Fibroblast of skin of right quadriceps (primary cell): ENCODE measurements at regions not wholly inside any gene's neighbourhood (a gene's known extent, or its start where the extent isn't known, plus 50 kb on each side); places are given as distances from the start of the nearest gene placed in this dataset.
"Not testable (repeated sequence)": the region's sequence is repeated elsewhere in the genome, so short reads cannot be mapped to it uniquely, and the experiment has no call there.

Experiments
- DNase-seq: peaks from one replicate; pipeline ENCODE4 v3.0.0-alpha.2; 2013

DNA sequence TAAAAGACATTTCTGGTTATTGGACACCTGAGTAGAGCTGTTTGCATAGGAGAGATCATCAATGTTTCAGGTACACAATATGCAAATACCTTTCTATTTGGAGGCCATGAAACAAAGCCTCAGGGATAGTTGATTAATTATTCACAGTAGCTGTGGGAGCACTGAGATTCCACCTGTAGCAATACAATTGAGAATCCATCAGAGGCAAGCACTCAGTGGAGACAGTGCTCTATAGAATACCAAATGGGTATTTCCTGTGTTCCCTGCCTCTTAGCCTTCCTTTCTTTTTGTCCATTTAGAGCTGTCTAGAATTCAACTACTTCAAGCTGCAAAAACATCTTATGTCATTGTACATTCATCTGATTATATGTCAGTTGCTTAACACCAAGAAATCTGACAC lies 1754.0 kb upstream of the ACO1 start:
- DNase-seq = no peak

DNA sequence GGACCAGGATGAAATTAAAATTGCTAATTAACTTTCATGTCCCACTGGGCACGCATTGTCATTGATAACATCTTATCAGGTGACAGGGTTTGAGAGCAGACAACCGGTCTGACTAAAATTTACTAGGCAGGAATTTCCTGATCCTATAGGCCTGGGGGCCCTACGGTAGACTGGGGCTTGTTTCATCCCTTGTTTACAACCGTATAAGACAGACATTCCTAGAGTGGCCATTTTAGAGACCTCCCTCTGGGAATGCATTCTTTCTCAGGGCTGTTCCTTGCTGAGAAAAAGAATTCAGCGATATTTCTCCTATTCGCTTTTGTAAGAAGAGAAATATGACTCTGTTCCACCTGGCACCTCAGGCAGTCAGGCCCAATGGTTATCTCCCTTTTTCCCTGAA lies 1737.8 kb upstream of the ACO1 start:
- DNase-seq = not testable (repeated sequence)

DNA sequence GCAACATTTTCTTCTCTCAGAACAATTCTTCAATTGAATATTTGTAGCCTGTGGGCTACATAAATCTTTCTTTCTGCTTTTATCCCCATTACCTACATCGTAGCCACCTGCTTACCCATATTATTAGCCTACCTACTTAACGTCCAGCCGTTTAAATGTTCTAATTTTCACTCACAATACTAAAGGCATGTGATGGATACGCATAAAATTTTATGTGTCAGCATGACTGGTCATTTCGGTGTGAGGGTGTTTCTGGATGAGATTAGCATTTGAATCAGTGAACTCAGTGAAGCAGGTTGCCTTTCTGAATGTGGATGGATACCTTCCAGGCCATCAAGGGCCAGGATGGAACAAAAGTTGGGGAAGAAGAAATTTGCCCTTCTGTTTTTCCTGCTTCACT lies 1722.5 kb upstream of the ACO1 start:
- DNase-seq = no peak

DNA sequence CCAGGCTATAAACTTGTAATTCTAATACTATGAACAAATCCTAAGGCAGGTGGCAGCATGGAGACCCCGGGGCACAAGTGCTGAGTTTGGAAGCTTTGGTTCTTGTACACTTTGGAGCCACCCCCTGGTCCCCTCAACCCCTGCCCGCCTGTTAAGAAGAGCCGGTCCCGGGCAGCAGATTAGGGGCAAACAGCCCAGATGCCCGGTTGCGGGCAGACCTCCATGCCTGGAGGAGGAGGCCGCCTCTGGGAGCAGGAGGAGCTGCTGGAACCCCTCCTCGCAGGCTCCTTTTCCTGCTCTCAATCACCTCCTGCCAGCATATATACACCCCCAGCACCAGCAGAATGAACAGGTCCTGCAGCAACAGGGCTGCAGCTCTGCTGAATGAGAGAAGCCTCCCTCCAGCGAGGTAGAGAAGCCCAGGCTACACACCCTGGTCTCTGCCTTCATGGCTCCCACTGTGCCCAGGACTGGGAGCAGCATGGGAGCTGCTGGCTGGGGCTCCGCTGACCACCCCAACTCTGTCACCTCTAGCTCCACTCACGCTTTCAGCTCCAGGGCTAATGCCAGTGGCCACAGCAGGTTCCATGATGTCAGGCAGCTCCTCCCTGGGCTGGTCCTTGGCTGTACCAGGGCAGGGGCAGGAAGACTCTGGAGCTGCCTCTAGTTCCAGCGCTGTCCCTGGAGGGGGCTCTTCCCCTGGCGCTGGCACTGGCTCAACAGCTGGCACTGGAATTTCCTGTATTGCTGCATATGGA lies 1713.5 kb upstream of the ACO1 start:
- DNase-seq = no peak

DNA sequence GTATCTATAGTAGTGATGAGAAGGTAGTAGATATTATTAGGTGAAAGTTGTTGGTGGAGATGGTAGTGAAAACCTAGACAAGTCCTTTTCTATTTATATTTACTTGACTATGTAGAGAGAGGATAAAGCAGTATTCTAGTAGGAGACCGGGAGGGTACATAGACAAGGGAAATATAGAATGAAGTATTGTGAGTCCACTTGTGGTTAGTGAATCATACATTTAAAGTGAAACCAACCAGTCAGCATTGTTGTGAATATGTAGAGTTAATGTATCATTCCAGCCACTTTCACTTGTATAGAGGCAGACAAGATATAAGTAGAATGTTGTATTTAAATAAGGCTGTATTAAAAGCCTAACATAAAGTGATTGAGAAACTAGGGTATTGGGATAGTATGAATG lies 1711.3 kb upstream of the ACO1 start:
- DNase-seq = no peak

DNA sequence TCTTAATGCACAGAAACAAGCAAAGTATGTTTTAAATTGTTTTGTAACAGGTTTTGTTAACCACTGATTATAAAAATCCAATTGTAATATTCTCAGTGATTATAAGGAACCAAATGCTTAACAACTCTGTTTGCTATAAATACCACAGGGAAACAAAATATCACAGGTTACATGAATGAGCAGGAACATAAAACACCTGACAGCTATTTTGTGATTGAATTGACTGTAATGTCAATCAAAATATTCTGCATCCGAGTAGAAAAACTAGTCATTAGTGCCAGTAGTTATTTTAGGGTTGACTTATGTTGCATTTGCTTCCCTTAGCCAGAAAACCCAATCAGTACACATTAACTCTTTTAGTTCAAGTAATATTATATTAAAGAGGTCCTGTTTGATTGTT lies 1707.8 kb upstream of the ACO1 start:
- DNase-seq = no peak

DNA sequence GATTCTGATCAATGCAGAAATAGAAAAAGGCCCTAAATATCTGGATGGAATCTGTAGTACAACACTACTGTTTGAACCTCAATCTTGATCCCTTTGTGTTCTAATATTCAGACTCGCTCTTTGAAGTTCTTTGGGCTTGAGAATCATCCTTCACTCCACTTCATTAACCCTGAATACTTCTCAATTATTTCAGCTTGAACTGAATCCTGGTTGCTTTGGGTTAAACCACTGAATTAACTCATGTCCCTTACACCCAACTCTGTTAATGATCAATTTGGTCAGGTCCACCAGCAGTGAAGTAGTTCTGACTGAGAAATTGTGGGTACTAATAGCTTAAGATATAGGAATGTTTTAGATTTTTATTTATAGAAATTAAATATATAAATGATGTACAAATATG lies 1707.2 kb upstream of the ACO1 start:
- DNase-seq = no peak

DNA sequence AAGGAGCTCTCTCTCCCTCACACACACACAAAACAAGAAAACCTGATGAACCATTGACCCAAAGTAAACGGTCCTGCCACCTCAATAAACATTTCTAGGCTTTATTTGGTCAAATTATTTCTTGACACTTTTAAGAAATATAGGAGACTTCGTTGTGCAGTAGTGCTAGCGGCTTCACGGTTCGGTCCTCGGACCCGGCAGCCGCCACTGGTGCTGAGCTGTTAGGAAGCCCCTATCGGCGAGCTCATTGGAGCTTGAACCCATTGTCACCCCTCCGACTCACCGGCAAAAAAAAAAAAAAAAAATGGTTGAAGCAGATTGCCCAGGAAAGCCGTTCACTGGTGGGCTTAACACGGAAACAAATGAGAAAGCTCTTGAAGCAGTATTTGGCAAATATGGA lies 1695.6 kb upstream of the ACO1 start:
- no peak for DNase-seq

DNA sequence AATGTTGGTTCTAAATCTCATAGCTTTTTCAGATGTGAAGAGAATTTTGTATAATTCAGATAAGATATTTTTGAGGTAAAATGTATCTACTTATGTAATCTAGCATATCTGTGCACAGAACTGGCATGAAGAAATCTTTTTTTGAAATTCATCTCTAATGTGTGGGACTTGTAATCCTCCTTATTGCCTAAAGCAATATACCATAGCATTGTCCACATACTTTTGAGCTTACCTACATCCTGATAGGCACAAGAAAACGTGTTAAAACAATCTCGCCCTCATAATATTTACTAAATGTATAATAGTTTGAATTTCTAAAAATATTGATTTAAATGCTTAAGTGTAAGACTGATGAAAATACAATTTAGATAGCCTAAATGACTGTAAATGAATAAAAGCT lies 1686.5 kb upstream of the ACO1 start:
- no peak for DNase-seq

DNA sequence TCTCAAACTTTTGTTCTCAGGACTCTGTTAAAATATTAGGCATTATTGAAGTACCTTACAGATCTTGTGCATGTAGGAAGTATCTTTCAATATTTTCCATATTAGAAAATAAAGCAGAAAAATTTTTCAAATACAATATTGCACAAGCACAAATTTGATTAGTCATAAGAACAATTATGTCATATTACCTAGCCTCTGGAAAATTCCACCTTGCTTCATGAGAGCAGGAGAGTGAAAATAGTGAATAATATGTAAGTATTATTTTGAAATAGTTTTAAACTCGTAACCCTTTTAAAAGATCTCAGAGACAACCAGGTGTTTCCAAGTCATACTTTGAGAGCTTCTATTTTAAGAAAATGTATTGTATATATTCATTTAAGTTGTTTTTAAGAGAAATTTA lies 1672.9 kb upstream of the ACO1 start:
- DNase-seq = no peak

DNA sequence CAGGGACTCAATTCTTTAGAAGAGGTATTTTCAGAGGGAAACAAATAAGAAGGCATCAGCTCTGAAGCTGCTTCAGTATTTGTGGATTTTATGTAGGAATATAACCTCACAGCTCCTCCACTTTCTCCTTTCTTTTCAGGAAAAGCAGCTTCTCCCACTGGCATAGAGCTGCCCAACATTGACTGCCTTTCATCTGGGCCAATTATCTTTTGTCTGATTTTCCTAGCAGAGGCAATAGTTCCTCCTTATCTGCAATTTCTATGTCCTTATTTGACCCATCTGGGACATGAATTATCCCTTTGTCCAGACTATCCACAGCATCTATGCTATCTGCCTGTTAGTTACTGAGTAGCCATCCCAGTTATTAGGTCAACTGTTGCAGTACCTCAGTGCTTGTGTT lies 1671.2 kb upstream of the ACO1 start:
- DNase-seq = no peak

DNA sequence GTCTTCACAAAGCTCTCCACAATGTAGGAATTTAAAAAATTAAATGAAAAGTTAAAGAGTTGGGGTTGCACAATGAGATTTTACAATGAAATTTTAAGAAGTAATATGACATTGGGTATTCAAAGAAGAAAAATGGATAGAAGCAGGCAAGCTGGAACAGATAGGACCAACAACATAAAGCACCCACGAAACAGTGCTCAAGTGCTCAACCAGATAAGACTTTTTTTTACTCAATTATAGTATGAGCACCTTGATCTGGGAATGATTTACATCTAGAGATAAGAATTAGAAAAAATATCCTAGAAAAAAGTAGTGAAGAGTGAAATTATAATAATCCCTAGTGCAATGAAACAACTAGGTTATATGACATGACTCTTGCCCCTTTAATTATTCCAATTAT lies 1670.1 kb upstream of the ACO1 start:
- DNase-seq = no peak

DNA sequence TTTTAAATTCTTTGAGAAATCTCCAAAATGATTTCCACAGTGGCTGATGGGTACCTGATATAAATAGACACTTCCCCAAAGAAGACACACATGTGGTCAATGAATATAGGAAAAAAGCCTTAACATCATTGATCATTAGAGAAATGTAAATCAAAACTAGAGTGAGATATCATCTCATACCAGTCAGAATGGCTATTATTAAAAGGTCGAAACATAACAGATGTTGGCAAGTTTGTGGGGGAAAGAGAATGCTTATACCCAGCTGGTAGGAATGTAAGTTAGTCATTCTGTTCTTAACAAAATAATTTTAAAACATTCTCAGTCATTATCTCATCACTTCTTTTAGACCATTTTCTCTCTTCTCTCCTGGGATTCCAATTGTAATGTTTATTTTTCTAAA lies 1666.0 kb upstream of the ACO1 start:
- DNase-seq = no peak

DNA sequence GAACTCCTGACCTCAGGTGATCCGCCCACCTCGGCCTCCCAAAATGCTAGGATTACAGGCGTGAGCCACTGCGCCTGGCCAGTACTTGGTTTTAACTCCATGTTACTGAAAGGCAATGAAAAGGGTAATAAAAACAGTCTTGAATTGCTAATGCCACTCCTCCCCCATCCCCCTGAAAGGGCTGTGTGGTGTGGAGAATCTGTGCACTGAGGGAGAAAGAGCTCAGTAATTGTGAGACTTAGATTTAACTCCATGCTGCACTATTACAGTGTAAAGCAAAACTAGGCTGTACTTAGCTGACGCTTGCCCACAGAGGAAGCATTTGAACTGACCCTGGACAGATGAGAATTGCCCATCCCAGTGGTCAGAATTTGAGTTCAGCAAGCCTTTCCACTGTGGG lies 1662.4 kb upstream of the ACO1 start:
- DNase-seq = no peak

DNA sequence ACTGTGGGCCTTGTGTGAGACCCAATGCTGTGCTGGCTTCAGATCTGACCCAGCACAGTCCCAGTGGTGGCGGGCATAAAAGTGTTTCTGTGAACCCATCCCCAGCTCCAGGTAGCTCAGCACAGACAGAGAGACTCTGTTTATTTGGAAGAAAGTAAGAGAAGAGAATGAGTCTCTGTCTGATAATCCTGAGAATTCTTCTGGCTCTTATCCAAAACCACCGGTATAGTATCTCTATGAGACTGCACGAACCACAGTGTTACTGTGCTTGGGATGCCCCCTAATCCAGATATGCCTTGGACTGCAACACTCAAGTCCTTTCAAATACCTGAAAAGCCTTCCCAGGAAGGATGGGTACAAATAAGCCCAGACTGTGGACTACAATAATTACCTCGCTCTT lies 1660.8 kb upstream of the ACO1 start:
- DNase-seq = peak; percentile 1

DNA sequence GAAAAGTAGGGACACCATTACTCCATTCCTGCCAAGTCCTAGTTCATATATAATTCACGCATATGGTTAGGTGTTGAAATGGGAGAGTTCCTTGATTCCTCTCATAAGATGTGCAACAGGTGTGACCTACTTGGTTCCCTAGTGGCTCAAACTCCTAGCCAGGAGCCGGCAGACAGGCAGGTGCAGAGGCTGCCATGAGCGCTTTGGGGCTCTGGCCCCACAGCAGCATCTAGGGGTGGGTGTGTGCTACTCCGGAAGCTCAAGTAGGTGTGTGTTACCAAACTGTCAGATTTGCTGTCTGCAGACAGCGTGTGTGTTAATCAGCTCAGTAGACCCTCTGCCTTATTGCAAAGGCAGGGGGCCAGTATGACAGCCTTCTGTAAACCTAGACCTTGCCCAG lies 1652.4 kb upstream of the ACO1 start:
- no peak for DNase-seq

DNA sequence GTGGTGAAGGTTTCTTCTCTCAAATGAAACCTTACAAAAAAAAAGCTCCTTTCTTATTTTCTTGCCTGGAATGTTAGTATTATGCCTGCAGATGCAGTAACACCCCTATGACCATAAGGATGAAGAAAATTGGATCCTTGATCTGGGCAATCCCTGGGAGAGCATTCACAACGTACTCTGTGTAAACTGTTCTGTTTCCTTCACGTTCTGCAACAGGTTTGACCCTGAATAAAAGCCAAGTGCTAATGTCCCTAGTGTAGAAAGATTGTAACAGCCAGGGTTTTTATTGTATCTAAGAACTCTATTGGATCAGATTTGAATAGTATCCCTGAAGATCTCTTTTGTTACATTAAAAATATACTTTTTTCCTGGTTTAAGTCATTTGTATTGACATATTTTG lies 1639.6 kb upstream of the ACO1 start:
- DNase-seq = no peak

DNA sequence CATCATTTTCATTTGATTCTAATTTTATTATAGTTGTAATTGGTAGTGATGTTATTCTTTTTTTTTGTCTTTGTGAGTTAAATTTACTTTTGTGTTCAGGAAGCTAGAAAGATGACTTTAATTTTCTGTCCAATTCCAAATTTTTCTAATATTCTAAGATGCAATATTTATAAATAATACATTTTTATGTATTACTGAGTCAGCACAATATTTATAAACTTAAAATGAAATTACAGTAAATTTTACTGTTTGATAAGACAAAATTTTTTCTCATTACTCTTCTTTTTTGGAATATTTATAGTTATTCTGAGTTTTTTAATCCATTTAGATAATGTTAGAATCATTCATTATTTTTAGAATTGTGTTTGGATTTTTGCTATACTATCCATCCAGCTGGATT lies 1637.9 kb upstream of the ACO1 start:
- no peak for DNase-seq

DNA sequence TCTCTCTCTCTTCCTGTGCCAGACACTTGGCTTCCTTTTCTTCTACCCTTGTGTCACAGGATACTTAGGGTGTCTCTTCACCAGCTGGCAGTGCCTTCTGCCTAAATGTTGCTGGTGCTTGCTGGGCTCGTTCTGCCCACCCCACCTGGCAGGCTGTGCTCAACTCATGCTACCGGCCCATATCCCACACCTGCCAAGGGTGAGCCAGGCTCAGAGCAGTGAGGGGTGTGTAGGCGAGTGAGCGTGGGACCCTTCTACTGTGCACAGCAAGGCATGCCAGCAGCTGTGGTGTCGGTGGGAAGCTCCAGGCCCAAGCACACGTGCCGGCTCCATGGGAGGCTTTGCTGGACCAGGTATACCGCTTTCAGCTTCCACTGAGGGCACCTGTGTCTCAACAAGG lies 1626.7 kb upstream of the ACO1 start:
- DNase-seq = no peak

DNA sequence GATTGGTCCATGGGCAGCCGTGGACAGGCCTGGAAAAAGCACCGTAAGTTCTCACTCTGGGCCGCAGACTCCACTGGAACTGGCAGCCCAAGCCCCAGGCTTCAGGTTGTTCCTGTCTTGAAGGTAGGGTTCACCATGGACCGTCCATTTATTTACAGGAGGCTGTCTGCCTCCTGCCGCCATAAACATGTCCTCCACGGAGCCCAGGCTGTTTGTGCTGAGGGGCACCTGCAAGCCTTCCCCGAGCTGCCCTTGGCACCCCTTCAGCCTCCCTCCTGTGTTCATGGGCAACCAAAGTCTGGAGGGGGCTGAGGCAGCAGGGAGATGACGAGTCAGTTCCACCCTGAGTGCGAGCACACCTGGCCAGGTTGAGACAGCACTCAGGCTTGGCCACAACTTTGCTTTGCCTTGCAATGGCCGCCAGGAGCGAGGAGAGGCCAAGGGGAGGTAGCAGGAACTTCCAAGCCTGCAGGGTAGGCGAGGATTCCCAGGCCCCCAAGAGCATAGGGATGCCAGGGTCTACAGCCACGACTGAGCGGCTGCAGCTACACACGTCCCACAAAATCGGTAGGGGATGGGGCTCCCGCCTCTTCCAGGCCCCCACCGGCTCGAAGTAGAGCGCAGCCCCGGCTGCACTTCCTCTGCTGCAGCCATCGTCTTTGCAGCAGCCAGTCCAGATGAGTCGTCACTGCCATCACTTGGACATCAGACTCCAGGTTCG lies 1625.6 kb upstream of the ACO1 start:
- no peak for DNase-seq

DNA sequence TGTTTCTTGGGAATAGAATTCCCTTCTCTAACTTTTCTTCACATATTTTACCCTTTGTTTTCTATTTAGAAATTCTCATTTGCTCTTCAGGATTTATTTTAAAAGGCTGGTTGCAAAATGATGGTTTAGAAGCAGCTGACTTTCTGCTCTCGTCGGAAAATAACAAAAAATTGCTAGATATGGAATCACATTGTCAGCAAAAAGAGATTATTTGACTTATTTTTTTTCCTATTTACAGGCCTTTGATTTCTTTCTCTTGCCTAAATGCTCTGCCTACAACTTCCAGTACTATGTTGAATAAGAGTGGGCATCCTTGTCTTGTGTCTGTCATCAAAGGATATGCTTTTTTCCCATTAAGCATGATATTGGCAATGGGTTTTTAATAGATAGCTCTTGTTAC lies 1619.1 kb upstream of the ACO1 start:
- no peak for DNase-seq

DNA sequence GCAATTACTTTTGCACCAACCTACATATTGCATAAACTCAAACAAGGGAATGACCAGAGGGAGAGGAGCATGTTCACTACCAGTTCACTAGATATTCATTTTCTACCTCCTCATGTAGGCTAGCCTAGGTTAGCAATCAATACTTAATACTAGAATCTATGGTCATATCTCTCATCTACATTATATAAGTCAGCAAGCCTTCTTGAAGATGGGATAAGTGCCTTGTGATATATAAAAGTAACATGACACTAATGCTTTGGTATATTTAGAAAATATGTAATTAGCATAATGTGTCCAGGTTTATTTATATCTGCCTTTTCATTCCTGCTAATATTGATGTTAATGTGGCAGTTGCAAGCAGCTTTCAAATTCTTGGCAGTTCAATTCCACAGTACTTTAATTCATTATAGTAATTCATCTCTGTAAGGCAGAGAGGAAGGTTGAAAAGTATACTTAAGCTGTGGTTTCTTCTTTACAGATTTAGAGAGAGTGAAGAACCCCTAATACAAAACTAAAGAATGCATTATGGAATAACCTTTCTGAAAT lies 1613.2 kb upstream of the ACO1 start:
- DNase-seq = no peak

DNA sequence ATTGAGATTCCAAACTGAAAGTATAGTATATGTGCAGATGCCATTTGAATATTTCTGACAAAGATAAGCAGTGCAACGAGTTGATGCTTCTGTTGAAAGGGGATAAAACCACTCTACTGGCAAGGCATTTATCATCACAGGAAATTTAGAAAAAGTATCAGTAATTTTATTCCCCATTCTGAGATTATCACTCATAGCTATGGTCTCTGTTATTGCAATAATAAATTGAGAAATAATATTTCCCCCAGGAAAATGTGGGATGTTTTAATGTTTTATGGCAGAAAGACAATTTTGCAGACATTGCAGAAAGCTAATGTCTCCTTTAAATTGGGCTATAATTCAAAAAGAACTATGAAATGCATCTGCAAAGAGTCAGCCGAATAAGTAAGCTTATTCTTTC lies 1612.7 kb upstream of the ACO1 start:
- DNase-seq = no peak

DNA sequence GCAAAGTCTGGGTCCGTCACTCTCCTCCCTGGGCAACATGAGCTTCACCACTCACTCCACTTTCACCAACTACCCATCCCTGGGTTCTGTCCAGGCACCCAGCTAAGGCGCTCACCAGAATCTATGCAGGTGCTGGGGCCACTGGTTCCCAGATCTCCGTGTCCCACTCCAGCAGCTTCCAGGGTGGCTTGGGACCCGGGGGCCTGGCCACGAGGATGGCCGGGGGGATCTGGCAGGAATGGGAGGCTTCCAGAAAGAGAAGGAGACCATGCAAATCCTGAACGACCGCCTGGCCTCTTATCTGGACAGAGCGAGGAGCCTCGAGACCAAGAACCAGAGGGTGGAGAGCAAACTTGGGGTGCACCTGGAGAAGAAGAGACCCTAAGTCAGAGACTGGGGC lies 1611.0 kb upstream of the ACO1 start:
- no peak for DNase-seq

DNA sequence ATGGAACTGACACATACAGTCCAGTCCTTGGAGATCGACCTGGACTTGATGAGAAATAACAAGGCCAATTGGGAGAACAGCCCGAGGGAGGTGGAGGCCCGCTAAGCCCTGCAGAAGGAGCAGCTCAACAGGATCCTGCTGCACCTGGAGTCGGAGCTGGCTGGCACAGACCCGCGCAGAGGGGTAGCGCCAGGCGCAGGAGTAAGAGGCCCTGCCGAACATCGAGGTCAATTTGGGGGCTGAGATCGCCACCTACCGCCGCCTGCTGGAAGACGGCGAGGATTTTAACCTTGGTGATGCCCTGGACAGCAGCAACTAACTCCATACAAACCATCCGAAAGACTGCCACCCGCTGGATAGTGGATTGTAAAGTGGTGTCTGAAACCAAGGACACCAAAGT lies 1610.1 kb upstream of the ACO1 start:
- DNase-seq = no peak
